ENCODE measurements at regions not wholly inside any gene's neighbourhood (a gene's known extent, or its start where the extent isn't known, plus 50 kb on each side); places are given as distances from the start of the nearest gene placed in this dataset.
"Not testable (repeated sequence)": the region's sequence is repeated elsewhere in the genome, so short reads cannot be mapped to it uniquely, and the experiment has no call there.

DNA sequence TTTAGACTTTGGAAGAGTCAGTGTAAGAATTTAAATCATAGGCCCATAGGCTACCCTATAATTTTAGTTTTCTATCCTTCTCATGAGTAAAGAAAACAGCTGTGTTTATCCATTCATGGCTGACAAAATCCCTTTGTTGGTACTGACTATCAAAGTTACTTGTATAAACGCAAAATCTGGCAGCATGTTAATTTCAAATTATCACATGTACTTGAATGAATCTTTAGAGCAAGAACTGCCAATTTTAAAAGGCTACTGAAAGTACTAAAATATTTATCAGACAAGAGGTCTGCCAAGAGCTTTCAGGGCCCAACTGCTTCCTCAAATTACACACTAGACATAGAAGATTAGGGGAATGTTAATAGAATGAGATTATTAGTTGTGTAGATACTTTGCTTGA, 66.6 kb downstream of the MYL12B start:
- DNase-seq (ENCODE audit: low read depth in 2 of 2), result no peak

DNA sequence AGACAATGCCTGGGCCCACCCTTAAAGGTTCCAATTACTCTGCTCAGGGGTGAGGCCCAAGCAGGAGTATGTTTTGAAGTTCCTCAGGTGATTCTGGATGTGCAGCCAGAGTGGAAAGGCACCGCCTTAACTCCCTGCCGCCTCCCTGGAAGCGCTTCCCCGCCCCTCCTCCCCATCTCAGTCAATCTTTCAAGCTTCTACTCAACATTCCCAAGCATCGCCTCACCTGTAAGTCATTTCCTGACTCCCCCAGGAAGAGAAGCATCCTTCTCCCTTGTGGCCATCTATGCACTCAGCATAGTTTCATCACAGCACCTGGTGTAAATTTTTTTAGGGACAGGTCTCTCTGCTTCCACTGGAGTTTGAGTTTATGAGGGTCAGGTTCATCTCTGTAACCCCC, 67.5 kb downstream of the MYL12B start:
- DNase-seq (ENCODE audit: low read depth in 2 of 2), result no peak

GRCh38 chr18:3329872-3330271, 67.9 kb downstream of the MYL12B start:
- no peak for DNase-seq (ENCODE audit: low read depth in 2 of 2)

DNA sequence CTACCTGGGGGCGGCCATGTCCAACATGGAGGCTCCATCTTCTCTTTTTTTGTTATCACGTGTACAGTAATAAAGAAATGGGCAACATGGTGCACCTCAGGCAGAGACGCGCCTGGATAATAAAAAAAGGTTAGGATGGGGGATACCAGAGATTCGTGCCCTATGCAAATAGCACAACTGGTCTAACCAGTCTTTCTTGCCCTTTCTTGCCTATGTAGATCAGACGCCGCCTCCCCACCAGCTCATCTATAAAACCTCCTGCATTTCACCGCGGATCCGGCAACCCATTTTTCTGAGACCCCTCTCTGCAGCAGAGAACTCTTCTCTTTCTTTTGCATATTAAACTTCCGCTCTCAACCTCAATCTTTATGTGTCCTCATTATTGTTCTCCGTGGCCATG, 68.7 kb downstream of the MYL12B start:
- DNase-seq (ENCODE audit: low read depth in 2 of 2), result no peak

DNA sequence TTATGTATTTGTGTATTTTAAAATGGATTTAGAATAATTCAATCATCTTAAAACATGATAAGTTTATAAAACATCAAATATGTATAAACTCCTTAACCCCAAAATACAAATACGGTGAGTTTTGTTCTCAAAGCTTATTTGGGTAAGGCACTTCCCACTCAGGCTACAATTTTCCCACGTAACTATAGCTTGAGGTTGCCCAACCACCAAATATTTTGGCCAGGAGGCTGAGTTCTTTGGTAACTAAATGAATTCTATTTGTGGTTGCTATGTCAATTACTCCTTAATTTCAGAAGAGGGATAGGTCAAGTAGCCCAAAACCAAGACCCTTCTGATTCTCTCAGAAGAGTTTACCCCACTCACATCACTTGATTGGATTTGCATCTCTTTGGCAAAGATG, 70.4 kb downstream of the MYL12B start:
- DNase-seq (ENCODE audit: low read depth in 2 of 2), result no peak

DNA sequence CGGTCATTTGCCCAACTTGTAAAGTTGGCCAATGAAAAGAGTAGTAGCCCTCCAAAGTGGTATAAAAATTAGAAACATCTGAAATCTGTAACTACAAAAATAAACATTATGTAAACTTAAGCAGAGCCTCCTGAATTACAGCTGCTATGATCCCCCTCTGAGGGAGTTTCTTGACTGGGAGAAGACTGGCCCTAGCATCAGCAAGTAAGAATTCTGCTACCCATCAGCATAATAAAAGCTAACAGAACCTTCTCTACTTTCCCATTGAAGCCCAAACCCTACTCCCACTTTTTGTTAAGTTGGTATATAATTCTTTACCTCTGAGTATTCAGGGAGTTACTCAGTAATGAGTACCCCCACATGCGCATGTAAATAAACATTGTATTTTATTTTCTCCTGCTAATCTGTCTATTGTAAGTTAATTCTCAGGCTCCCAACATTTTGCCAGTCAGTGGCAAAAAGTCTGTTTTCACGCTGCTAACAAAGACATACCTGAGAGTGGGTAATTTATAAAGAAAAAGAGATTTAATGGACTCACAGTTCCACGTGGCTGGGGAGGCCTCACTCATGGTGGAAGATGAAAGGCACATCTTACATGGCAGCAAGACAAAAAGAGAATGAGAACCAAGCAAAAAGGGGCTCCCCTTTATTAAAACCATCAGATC, 71.3 kb downstream of the MYL12B start:
- no peak for DNase-seq (ENCODE audit: low read depth in 2 of 2)

GRCh38 chr18:3333721-3334386, 71.9 kb downstream of the MYL12B start:
- DNase-seq (ENCODE audit: low read depth in 2 of 2), result no peak

DNA sequence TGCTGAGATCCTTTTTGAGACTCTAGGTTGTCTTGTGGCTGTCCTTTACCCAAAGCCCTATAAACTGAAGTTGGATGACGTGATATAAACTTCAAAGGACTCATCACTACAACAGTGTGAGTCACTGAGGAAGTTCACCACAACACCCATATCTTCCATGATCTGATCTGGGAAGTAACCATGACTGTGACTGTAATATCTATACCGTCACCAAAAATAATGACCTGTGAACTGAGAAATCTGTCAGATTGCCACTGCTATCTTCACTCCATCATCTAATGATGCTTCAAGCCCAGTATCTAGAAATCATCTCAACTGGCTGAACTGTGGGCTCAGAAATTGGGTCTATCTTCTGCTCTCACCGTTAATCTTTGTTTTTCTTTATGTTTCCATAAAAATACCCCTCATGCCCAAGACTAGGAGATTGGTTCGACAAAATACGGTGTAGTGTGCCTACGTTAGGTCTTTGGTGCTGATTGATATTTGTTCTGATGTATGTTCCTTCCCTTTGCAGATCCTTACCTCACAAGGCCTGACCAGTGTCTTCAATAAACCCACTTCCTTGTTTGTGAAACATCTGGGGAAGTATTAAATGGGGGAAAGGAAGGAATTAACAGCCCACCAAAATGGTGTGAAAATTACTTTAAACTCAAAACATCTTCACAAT, 78.2 kb downstream of the MYL12B start:
- no peak for DNase-seq (ENCODE audit: low read depth in 2 of 2)

GRCh38 chr18:3340682-3341097, 78.8 kb downstream of the MYL12B start:
- DNase-seq (ENCODE audit: low read depth in 2 of 2), result no peak

DNA sequence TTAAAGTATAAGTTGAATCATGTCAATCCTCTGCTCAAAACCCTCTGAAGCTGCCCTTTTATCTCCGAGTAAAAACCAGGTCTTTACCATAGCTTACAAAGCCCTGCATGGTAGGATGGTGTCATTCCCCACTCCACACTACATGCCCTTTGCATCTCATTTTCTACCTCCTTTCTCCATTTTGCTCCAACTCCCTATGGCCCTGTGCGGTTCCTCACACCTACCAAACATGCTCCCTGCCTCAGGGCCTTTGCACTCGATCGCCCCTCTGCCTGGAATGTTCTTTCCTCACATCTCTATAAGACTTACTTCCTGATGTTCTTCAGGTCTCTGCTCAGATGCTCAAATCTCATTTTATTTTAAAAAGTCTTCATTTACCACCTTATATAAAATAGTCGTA, 80.7 kb downstream of the MYL12B start:
- no peak for DNase-seq (ENCODE audit: low read depth in 2 of 2)

DNA sequence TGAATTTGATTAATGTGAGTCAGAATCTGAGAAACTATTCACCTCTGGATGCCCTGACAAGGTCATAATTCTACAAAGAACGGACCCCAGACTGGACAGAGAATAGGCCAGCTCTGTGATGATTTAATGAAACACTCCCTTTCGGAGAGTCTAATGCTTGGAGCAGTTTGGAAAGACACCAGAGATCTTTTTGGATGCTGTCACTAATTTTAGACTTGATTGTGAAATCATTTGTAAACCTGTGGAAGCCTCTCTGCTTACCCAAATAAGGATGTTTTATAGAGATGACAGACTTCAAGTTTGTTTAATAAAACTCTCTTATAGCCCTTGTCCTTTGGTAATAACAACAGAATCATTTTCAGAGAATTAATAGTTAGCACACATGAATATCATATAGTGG, 83.5 kb downstream of the MYL12B start:
- DNase-seq (ENCODE audit: low read depth in 2 of 2), result no peak

- DNase-seq (ENCODE audit: low read depth in 2 of 2), result no peak
Observed at GRCh38 chr18:3345885-3346284, 84.0 kb downstream of the MYL12B start.

GRCh38 chr18:3346487-3346886, 84.6 kb downstream of the MYL12B start:
- DNase-seq (ENCODE audit: low read depth in 2 of 2), result no peak

DNA sequence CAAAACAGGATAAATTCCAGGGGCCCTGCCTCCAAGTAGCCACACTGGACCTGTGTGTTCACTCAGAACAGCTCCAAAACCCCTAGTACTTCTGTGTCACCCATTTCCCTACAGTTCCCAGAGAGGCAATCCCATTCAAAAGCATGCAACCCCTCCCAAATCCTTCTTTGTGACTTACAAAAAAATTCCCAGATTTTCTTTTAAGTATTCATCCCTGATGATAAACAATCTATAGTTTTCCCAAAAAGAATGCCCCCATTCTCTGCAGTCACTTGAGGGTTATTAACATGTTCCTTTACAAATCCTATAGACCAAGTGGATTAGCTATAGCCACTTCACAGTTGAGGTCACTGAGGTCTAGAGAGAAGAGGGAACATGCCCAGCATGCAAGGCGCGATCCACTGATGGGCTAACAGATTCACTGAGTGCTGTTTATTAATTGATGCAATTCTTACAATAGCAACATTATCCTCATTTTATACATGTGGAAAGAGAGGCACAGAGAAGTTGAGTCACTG, 85.4 kb downstream of the MYL12B start:
- no peak for DNase-seq (ENCODE audit: low read depth in 2 of 2)

DNA sequence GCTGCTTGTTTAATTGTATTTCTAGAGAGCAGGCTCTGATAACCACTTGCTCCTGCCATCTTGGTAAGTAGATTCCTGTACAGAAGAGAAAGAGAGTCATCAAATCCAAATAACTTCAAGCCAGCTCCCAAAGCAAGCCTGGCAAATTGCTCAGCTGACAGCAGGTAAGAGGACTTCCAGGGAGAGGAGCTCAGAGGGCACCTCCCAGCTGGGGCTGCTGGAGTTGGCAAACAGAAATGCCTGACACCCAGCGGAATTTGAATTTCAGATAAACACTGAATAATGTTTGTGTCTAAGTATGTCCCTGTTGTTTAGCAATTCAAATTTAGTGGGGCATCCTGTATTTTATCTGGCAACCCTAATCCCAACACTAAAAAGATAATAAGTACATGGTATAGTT, 86.2 kb downstream of the MYL12B start:
- no peak for DNase-seq (ENCODE audit: low read depth in 2 of 2)

DNA sequence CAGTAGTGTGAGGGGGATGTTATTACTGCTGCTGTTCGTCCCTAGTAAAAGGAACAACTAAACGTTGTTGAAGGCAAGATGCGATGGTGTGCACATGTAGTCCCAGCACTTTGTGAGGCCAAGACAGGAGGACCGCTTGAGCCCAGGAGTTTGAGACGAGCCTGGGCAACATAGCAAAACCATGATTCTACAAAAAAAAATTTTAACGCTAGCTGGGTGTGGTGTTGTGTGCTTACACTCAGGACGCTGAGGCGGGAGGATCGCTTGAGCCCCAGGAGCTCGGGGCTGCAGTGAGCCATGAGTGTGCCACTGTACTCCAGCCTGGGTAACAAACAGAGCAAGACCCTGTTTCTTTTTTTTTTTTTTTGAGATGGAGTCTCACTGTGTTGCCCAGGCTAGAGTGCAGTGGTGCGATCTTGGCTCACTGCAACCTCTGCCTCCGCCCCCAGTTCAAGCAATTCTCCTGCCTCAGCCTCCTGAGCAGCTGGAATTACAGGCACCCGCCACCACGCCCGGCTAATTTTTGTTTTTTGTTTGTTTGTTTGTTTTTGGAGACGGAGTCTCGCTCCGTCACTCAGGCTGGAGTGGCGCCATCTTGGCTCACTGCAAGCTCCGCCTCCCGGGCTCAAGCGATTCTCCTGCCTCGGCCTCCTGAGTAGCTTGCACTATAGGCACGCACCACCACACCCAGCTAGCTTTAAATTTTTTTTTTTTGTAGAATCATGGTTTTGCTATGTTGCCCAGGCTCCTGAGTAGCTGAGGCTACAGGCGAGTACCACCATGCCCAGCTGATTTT, 87.3 kb downstream of the MYL12B start:
- DNase-seq (ENCODE audit: low read depth in 2 of 2), result not testable (repeated sequence)

GRCh38 chr18:3350021-3350420, 88.1 kb downstream of the MYL12B start:
- DNase-seq (ENCODE audit: low read depth in 2 of 2), result no peak

GRCh38 chr18:3350566-3351527, 88.9 kb downstream of the MYL12B start:
- no peak for DNase-seq (ENCODE audit: low read depth in 2 of 2)

- DNase-seq (ENCODE audit: low read depth in 2 of 2), result no peak
Observed at GRCh38 chr18:3354506-3354905, 92.6 kb downstream of the MYL12B start.

- no peak for DNase-seq (ENCODE audit: low read depth in 2 of 2)
Observed at GRCh38 chr18:3356614-3357013, 93.4 kb upstream of the TGIF1 start.

DNA sequence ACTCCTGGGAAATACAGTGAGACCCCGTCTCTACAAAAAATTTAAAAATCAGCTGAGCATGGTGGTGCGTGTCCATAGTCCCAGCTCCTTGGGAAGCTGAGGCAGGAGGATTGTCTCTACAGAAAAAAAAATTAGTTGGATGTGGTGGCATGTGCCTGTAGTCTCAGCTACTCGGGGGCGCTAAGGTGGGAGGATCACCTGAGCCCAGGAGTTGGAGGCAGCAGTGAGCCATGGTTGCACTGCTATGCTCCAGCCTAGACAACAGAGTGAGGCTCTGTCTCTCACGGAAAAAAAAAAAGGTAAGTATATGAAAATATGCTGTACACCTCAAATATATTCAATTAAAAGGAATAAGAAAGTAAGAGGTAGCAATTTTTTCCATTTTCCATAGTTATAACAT, 92.5 kb upstream of the TGIF1 start:
- no peak for DNase-seq (ENCODE audit: low read depth in 2 of 2)
